Erythroblast (primary cell): ENCODE measurements at regions not wholly inside any gene's neighbourhood (a gene's known extent, or its start where the extent isn't known, plus 50 kb on each side); places are given as distances from the start of the nearest gene placed in this dataset.

Experiments
- GATA1 ChIP-seq: IDR thresholded peaks from 2 replicates; pipeline ENCODE4 v1.6.1; 2011; ENCODE audit warnings: low read depth, mild to moderate bottlenecking, control low read depth, low read length, moderate library complexity
- POLR2A ChIP-seq: IDR thresholded peaks from 2 replicates; pipeline ENCODE4 v1.6.1; 2011; ENCODE audit warnings: mild to moderate bottlenecking, low read length

- TF ChIP-seq POLR2A (no peak), GATA1 (no peak)
Measured at GRCh38 chr5:26761045-26761444, 277.3 kb downstream of the CDH9 start.
